ENCODE measurements at regions not wholly inside any gene's neighbourhood (a gene's known extent, or its start where the extent isn't known, plus 50 kb on each side); places are given as distances from the start of the nearest gene placed in this dataset.

GRCh38 chr4:79083406-79084010 lies 144.3 kb upstream of the PAQR3 start (continued):
- TF ChIP-seq CCNT2 (IDR thresholded peaks at IDR 0.05; ENCODE audit: borderline replicate concordance, extremely low read depth, insufficient read length, low read depth, low read length), result no peak
- TF ChIP-seq XRCC4 (IDR thresholded peaks at IDR 0.05; ENCODE audit: extremely low read depth, insufficient read depth, insufficient read length), result no peak

GRCh38 chr4:79082997-79083396 lies 143.8 kb upstream of the PAQR3 start:
- H3K9ac ChIP-seq (ENCODE audit: insufficient read depth in 1 of 2, low read depth in 2 of 2, low read length in 2 of 2), result no peak overlapping the region
- no peak overlapping the region for H3K4me3 ChIP-seq
- H3K27ac ChIP-seq (ENCODE audit: extremely low read depth, low read depth, low read length), result no peak overlapping the region
- ChIA-PET CTCF (ENCODE audit: low intra/inter-chr PET ratio) (no interaction called here), POLR2A (interaction anchor here (0.7 kb wide), 1 partner anchor 11 kb away, joined by 3 read pairs; no protein-coding TSS in a partner anchor)
- FAIRE-seq (no peak), DNase-seq (ENCODE audit: extremely low read depth in 1 of 4, low spot score in 3 of 4) (no peak), ATAC-seq (no peak)
- H3K4me1 ChIP-seq (replicated peaks in 1 of 2; ENCODE audit: control insufficient read depth in 2 of 2, insufficient read depth in 2 of 2, low read length in 2 of 2), result no peaks in the 10 kb centered on the region; a peak in 2 of 5 replicates
- no peaks in the 10 kb centered on the region for H3K9me1 ChIP-seq (ENCODE audit: control insufficient read depth, insufficient read depth, low read length)
- peaks cover 8% of the 10 kb centered on the region for H3K9me3 ChIP-seq (replicated peaks; ENCODE audit: control insufficient read depth, insufficient read depth, low read depth, low read length)
- in situ Hi-C loops (cut with MboI), result no loop called here
- H3K27me3 ChIP-seq (ENCODE audit: control insufficient read depth in 2 of 2, insufficient read depth in 2 of 2, low read length in 2 of 2), result no peaks in the 10 kb centered on the region
- no peak overlapping the region for H2AFZ ChIP-seq (ENCODE audit: low read depth, low read length)
- no peak overlapping the region for H3K4me2 ChIP-seq (ENCODE audit: insufficient read depth, low read length)
- H3K36me3 ChIP-seq (ENCODE audit: control insufficient read depth, insufficient read depth, low read length), result no peaks in the 10 kb centered on the region
- no peaks in the 10 kb centered on the region for H4K20me1 ChIP-seq (replicated peaks; ENCODE audit: control insufficient read depth, insufficient read depth, low read length)
- intact Hi-C loops (cut with micrococcal nuclease), result no loop called here
- H3K79me2 ChIP-seq (ENCODE audit: control insufficient read depth, insufficient read depth, low read length), result no peaks in the 10 kb centered on the region
- TF ChIP-seq YY1 (IDR thresholded peaks at IDR 0.05; ENCODE audit: borderline replicate concordance in 1 of 3, control insufficient read depth in 1 of 3, extremely low read depth in 1 of 3, insufficient read depth in 3 of 3, insufficient read length in 1 of 3, insufficient replicate concordance in 2 of 3, low read depth in 1 of 3, low read length in 2 of 3), result no peak
- TF ChIP-seq ZNF140 (CRISPR knock-in tag; IDR thresholded peaks at IDR 0.05), result no peak
- TF ChIP-seq PRPF4 (IDR thresholded peaks at IDR 0.05; ENCODE audit: insufficient read depth, low read depth, low read length, poor library complexity, severe bottlenecking), result no peak
- no peak for TF ChIP-seq RBFOX2 (IDR thresholded peaks at IDR 0.05; ENCODE audit: low read depth, low read length)
- BruUV-seq (replicated peaks), result no TSS peak
- WGBS (ENCODE audit: insufficient coverage, low coverage, missing lambda C conversion rate), result 37% methylated on average over 6 of the region's 6 CpGs

Data from K562 (cell line).